GM21390 (cell line): ENCODE measurements at regions not wholly inside any gene's neighbourhood (a gene's known extent, or its start where the extent isn't known, plus 50 kb on each side); places are given as distances from the start of the nearest gene placed in this dataset.

Experiments
- ATAC-seq: cut with Tn5 transposase; IDR thresholded peaks from one replicate; pipeline ENCODE4 v1.9.1; 2021; ENCODE audit not compliant: unreplicated experiment

GRCh38 chr5:98104454-98105188 lies 668.8 kb upstream of the RGMB start:
- no peak for ATAC-seq

DNA sequence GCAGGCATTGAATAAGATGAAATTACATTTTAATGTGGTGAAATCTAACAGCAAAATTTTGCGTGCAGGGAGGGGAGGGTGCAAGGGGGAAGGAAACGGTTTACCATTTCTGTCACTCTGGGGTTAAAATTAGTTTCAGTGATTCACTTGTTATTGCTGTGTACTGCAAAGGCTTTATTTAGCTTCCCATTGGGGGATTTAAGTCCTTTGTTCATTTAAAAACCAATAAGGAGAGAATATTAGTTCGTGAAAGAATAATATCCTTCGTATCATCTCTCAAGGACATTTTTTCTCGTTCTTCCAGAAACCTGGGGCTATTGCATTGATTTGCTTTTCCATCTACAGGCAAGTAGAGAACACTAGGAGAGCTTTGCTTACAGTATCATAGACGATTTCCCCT lies 667.8 kb upstream of the RGMB start:
- ATAC-seq, result no peak

DNA sequence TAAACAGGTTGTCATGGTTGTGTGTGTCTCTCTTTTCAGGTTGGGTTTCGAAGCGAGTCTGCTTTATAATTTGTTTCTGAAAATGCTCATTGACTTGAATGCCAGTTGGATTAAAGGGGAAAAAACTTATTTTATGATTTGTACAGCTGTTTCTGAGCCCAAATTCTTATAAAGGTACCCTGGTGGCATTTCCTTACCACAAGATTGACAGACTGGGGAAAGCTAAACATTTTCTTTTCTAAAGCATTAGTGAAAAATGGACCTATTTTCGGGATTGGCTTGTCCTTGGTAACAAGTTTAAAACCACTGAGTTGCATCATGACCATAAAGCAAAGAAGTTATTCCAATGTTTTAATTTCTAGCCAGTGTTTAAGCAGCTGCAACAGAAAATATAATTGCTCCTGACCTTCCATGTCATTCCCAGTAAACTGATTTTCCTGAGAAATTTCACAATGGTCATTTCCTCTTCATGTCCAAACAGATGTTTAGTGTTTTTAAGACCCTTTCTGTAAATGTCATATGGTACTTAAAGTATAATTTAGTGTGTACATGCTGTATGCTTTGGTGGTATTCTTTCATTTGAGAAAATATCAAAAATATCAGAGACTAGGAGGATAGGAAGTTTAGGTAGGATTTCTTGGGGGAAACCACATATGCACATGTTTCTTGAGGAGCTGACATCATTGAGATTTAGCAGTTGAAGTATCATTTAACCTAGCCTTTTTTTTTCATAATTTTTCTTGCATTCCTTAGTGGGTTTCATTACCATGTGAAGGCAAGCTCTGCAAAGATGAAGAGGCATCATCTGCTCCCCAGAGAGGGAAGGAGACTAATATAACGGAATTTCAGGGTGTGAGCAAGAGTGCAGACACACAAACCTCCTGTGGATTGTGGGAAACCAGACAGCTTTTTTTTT lies 667.1 kb upstream of the RGMB start:
- no peak for ATAC-seq

DNA sequence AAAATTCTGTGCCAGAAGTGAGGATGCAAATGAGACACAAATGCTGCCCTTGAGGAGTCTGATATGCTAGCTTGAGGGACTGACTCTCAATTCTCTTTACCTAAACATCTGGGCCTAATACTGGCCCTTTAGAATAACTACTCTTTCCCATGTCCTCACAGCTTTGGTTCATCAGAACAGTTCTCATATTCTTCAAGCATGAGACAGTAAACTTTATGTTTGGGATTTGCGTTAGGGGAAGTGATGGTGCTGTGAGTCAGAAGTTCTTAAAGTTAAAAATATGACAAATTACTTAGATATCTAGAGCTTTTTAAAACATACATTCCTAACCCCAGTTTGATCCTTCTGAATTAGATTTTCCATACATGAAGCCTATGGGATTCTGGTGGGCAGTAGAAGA lies 665.0 kb upstream of the RGMB start:
- ATAC-seq, result no peak

GRCh38 chr5:98109561-98110006 lies 663.9 kb upstream of the RGMB start:
- ATAC-seq, result no peak

GRCh38 chr5:98110282-98110691 lies 663.2 kb upstream of the RGMB start:
- ATAC-seq, result no peak

DNA sequence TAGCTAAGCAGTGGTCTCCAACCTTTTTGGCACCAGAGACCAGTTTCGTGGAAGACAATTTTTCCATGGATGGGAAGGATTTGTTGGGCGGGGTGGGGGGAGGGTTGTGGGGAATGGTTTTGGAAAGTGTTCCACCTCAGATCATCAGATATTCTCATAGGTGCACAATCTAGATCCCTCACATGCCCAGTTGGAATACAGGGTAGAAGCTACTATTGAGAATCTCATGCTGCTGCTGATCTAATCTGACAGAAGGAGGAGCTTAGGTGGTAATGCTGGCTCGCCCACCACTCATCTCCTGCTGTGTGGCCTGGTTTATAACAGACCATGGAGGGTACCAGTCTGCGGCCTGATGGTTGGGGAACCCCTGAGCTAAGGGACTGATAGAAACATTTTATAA lies 662.7 kb upstream of the RGMB start:
- no peak for ATAC-seq

DNA sequence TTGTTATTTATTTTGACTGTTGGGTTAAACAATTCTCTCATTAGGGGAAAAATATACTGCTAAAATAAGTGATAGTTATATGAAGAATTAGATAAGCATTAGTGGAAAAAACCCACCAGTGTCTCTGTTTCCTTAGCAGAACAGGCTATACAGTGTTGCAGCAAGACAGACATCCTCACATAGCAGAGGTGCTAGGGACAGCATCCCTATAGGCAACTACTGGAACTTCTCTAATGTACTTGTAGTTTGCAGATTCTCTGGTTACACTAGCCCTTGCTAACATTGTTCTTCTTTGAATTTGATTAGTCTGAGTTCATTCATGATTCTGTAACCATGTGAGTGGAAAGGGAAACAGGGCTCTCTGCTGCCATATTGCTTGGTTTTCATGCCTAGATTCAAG lies 661.8 kb upstream of the RGMB start:
- ATAC-seq, result no peak

- ATAC-seq, result no peak
Measured at GRCh38 chr5:98121036-98121936, 652.2 kb upstream of the RGMB start.

- ATAC-seq, result no peak
Measured at GRCh38 chr5:98128271-98128670, 645.2 kb upstream of the RGMB start.

DNA sequence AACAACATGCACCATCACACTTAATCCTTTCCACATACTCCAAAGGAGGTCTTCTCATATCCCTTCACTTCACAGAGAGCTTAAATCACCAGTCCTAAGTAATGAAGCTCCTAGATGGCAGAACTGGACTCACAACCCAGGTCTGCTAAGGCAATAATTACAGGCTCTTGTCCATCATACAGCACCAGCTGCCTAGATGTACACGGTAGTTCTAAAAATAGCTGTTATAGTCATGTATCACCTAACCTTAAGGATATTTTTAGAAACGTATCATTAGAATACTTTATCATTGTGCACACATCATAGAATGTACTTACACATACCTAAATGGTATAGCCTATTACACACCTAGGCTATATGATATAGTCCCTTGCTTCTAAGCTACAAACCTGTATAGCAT lies 644.6 kb upstream of the RGMB start:
- ATAC-seq, result no peak

GRCh38 chr5:98130261-98131035 lies 643.0 kb upstream of the RGMB start:
- no peak for ATAC-seq

- ATAC-seq, result no peak
Measured at GRCh38 chr5:98144116-98144515, 629.3 kb upstream of the RGMB start.

- no peak for ATAC-seq
Measured at GRCh38 chr5:98144710-98145109, 628.8 kb upstream of the RGMB start.

DNA sequence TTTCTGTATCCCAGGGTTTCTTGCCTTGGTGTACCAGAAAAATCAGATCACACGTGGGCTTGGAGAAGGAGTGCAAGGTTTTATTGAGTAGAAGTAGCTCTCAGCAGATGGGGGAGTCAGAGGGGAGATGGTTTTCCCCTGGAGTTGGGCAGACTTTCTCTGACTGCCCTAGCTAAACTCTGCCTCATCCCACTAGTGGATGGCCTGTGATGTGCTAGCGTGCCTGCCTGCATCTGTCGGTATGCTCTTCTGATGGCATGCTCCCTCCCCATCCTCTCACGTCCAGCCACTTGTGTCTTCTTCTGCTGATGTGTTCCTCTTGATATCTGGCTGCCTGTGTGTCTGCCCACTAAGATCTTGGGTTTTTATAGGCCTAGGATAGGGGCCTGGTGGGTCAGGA lies 616.1 kb upstream of the RGMB start:
- ATAC-seq, result no peak

GRCh38 chr5:98158440-98158839 lies 615.0 kb upstream of the RGMB start:
- no peak for ATAC-seq

- ATAC-seq, result no peak
Measured at GRCh38 chr5:98163796-98164493, 609.5 kb upstream of the RGMB start.

- no peak for ATAC-seq
Measured at GRCh38 chr5:98168871-98169270, 604.6 kb upstream of the RGMB start.

DNA sequence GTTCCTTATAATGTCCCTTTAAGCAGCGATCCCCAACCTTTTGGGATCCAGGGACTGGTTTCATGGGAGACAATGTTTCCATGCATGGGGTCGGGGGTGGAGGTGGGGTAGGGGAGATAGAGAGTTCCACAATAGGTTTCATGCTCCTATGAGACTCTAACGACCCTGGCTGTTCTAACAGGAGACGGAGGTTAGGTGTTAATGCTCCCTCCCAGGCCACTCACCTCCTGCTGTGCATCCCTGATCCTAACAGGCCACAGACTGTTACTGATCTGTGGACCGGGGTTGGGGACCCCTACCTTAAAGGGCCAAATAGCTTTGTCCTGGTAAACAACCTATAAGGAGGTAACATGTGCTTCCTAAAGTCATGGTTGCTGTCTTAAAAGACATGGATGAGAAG lies 602.5 kb upstream of the RGMB start:
- ATAC-seq, result no peak

DNA sequence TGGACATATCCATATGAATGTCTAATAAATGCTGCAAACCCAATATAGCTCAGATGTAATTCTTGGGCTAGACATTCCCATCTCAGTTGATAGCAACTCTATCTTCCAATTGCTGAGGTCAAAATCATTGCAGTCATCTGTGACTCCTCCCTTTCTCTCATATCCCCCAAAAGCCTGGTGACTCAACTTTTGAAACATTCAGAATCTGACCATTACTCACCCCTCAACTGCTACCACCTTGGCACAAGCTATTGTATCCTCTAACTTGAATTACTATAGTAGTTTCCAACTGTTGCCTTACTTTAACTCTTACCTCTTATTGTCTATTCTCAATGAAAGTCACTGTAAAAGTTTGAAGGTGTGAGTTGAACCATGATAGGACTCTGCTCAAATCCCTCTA lies 600.1 kb upstream of the RGMB start:
- no peak for ATAC-seq
